ENCODE measurements at regions not wholly inside any gene's neighbourhood (a gene's known extent, or its start where the extent isn't known, plus 50 kb on each side); places are given as distances from the start of the nearest gene placed in this dataset.
A peak's percentile ranks its signal among the peaks of the same experiment; 100 is the strongest.

DNA sequence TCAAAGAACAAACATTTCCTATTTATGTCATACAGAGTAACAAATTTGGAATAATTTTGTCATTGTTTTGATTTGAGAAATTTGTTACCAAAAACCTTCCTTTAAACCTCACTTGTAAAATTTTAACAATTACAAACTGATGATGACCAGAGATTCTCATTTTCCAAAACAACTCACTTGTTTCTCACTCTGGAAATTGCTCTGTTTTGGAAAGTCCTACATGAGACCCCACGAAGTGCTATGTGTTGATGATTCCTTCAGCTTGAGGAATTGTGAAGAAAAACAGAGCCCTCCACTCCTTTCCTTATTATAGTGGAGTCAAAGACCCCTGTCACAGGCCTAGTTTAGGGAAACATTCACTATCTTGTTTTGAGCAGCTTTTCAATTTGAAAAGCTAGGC is 157.6 kb upstream of the RASGRP1 start:
- Mint-ChIP-seq H3K36me3 (ENCODE audit: low read depth) (no peaks in the 10 kb centered on the region), H3K27me3 (peaks cover 12% of the 10 kb centered on the region)
- ATAC-seq: no peak

GRCh38 chr15:38724827-38725226 is 160.2 kb upstream of the RASGRP1 start:
- Mint-ChIP-seq H3K4me3 (no peak overlapping the region), H3K27ac (no peak overlapping the region)

More for the DNA sequence above, 157.6 kb upstream of the RASGRP1 start:
- no peak for DNase-seq
- peaks cover 3% of the 10 kb centered on the region for H3K4me1 Mint-ChIP-seq
- H3K27ac Mint-ChIP-seq: peak overlapping the region; percentile 60
- no peaks in the 10 kb centered on the region for H3K9me3 ChIP-seq (ENCODE audit: control insufficient read depth, low read length, poor library complexity, severe bottlenecking)
- H3K4me3 Mint-ChIP-seq: no peak overlapping the region

DNA sequence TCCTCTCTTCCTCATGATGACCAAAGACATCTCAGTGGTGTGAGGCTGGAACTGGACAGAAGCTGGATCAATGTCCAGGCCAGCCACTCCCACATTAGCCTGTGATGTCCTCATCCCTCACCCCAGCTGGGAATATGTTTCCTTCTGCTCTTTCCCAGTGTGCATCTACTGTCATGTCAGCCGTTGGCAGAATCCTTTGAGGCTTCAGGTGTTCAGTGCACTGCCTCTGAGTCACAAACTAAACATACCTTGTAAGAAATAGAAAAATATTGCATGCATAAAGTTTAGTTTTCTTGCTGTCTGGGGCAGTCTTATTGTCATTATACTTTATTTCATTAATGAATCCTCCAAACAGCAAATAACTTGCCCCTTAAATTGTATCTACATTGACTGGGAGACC is 161.6 kb upstream of the RASGRP1 start:
- H3K27ac Mint-ChIP-seq: no peak overlapping the region
- peaks cover 23% of the 10 kb centered on the region for H3K27me3 Mint-ChIP-seq
- ATAC-seq (no peak), DNase-seq (no peak)
- no peaks in the 10 kb centered on the region for H3K4me1 Mint-ChIP-seq
- no peak overlapping the region for H3K4me3 Mint-ChIP-seq
- H3K9me3 ChIP-seq (ENCODE audit: control insufficient read depth, low read length, poor library complexity, severe bottlenecking): no peaks in the 10 kb centered on the region
- no peaks in the 10 kb centered on the region for H3K36me3 Mint-ChIP-seq (ENCODE audit: low read depth)

More at GRCh38 chr15:38724827-38725226, 160.2 kb upstream of the RASGRP1 start:
- H3K9me3 ChIP-seq (ENCODE audit: control insufficient read depth, low read length, poor library complexity, severe bottlenecking): no peaks in the 10 kb centered on the region
- Mint-ChIP-seq H3K36me3 (ENCODE audit: low read depth) (no peaks in the 10 kb centered on the region), H3K4me1 (peaks cover 3% of the 10 kb centered on the region), H3K27me3 (peaks cover 21% of the 10 kb centered on the region)
- no peak for DNase-seq
- ATAC-seq: no peak

GRCh38 chr15:38733331-38733730 is 168.7 kb upstream of the RASGRP1 start:
- no peaks in the 10 kb centered on the region for H3K4me1 Mint-ChIP-seq
- ATAC-seq: no peak

GRCh38 chr15:38740206-38740605 is 175.6 kb upstream of the RASGRP1 start:
- no peaks in the 10 kb centered on the region for H3K9me3 ChIP-seq (ENCODE audit: control insufficient read depth, low read length, poor library complexity, severe bottlenecking)
- no peak for DNase-seq
- H3K36me3 Mint-ChIP-seq (ENCODE audit: low read depth): no peaks in the 10 kb centered on the region

More at GRCh38 chr15:38733331-38733730, 168.7 kb upstream of the RASGRP1 start:
- Mint-ChIP-seq H3K27me3 (peaks cover 12% of the 10 kb centered on the region), H3K27ac (no peak overlapping the region), H3K36me3 (ENCODE audit: low read depth) (peaks cover 2% of the 10 kb centered on the region), H3K4me3 (no peak overlapping the region)
- DNase-seq: no peak
- H3K9me3 ChIP-seq (ENCODE audit: control insufficient read depth, low read length, poor library complexity, severe bottlenecking): no peaks in the 10 kb centered on the region

GRCh38 chr15:38743147-38743546 is 178.5 kb upstream of the RASGRP1 start:
- H3K4me1 Mint-ChIP-seq: no peaks in the 10 kb centered on the region
- no peak overlapping the region for H3K27ac Mint-ChIP-seq
- H3K27me3 Mint-ChIP-seq: peaks cover 18% of the 10 kb centered on the region
- H3K36me3 Mint-ChIP-seq (ENCODE audit: low read depth): no peaks in the 10 kb centered on the region
- H3K4me3 Mint-ChIP-seq: no peak overlapping the region
- no peaks in the 10 kb centered on the region for H3K9me3 ChIP-seq (ENCODE audit: control insufficient read depth, low read length, poor library complexity, severe bottlenecking)
- DNase-seq (no peak), ATAC-seq (no peak)

More at GRCh38 chr15:38740206-38740605, 175.6 kb upstream of the RASGRP1 start:
- H3K27ac Mint-ChIP-seq: no peak overlapping the region
- H3K4me1 Mint-ChIP-seq: no peaks in the 10 kb centered on the region
- no peak overlapping the region for H3K4me3 Mint-ChIP-seq
- peaks cover 11% of the 10 kb centered on the region for H3K27me3 Mint-ChIP-seq
- no peak for ATAC-seq

- DNase-seq (no peak), ATAC-seq (no peak)
- no peak overlapping the region for H3K4me3 Mint-ChIP-seq
- peaks cover 18% of the 10 kb centered on the region for H3K27me3 Mint-ChIP-seq
- peak overlapping the region; percentile 9 for H3K27ac Mint-ChIP-seq
- H3K9me3 ChIP-seq (ENCODE audit: control insufficient read depth, low read length, poor library complexity, severe bottlenecking): no peaks in the 10 kb centered on the region
- no peaks in the 10 kb centered on the region for H3K4me1 Mint-ChIP-seq
- H3K36me3 Mint-ChIP-seq (ENCODE audit: low read depth): no peaks in the 10 kb centered on the region
These were observed 180.5 kb upstream of the RASGRP1 start for GRCh38 chr15:38745126-38745525.

- no peaks in the 10 kb centered on the region for H3K4me1 Mint-ChIP-seq
- H3K27me3 Mint-ChIP-seq: peaks cover 20% of the 10 kb centered on the region
- no peak for DNase-seq
- H3K9me3 ChIP-seq (ENCODE audit: control insufficient read depth, low read length, poor library complexity, severe bottlenecking): no peaks in the 10 kb centered on the region
- H3K4me3 Mint-ChIP-seq: no peak overlapping the region
- no peak for ATAC-seq
- H3K36me3 Mint-ChIP-seq (ENCODE audit: low read depth): no peaks in the 10 kb centered on the region
- no peak overlapping the region for H3K27ac Mint-ChIP-seq
These were observed 181.0 kb upstream of the RASGRP1 start for GRCh38 chr15:38745626-38746025.

- Mint-ChIP-seq H3K27ac (no peak overlapping the region), H3K36me3 (ENCODE audit: low read depth) (no peaks in the 10 kb centered on the region), H3K4me1 (no peaks in the 10 kb centered on the region), H3K27me3 (peaks cover 25% of the 10 kb centered on the region), H3K4me3 (no peak overlapping the region)
- no peaks in the 10 kb centered on the region for H3K9me3 ChIP-seq (ENCODE audit: control insufficient read depth, low read length, poor library complexity, severe bottlenecking)
- DNase-seq: no peak
- no peak for ATAC-seq
These were observed 181.6 kb upstream of the RASGRP1 start for GRCh38 chr15:38746211-38746610.

DNA sequence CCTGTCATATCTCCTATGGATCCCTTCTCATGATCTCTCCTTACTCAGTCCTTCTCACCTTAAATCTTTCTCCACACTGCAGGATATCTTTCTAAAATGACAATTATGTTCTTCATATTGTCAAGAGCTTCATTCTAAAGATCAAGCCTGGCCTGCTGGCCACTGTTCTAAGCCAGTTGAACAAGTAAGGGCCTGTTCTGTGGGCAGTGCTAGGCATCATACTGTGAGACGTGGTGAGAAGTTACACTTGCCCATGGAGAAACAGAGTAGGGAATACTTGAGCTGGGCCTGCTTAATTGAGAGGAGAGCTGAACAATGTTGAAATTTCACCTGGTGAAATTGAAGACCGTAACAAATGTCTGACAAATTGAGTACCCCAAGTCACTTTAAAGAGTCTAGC is 184.1 kb upstream of the RASGRP1 start:
- no peak for DNase-seq
- H3K27me3 Mint-ChIP-seq: peaks cover 32% of the 10 kb centered on the region
- H3K36me3 Mint-ChIP-seq (ENCODE audit: low read depth): no peaks in the 10 kb centered on the region
- no peak overlapping the region for H3K4me3 Mint-ChIP-seq
- no peak for ATAC-seq
- H3K4me1 Mint-ChIP-seq: no peaks in the 10 kb centered on the region
- no peak overlapping the region for H3K27ac Mint-ChIP-seq
- H3K9me3 ChIP-seq (ENCODE audit: control insufficient read depth, low read length, poor library complexity, severe bottlenecking): no peaks in the 10 kb centered on the region

- no peak overlapping the region for H3K27ac Mint-ChIP-seq
- no peaks in the 10 kb centered on the region for H3K9me3 ChIP-seq (ENCODE audit: control insufficient read depth, low read length, poor library complexity, severe bottlenecking)
- peaks cover 5% of the 10 kb centered on the region for H3K4me1 Mint-ChIP-seq
- no peak for ATAC-seq
- H3K36me3 Mint-ChIP-seq (ENCODE audit: low read depth): peaks cover 2% of the 10 kb centered on the region
- H3K27me3 Mint-ChIP-seq: peaks cover 39% of the 10 kb centered on the region
- no peak overlapping the region for H3K4me3 Mint-ChIP-seq
- no peak for DNase-seq
These were observed 186.2 kb upstream of the RASGRP1 start for GRCh38 chr15:38750786-38751185.

DNA sequence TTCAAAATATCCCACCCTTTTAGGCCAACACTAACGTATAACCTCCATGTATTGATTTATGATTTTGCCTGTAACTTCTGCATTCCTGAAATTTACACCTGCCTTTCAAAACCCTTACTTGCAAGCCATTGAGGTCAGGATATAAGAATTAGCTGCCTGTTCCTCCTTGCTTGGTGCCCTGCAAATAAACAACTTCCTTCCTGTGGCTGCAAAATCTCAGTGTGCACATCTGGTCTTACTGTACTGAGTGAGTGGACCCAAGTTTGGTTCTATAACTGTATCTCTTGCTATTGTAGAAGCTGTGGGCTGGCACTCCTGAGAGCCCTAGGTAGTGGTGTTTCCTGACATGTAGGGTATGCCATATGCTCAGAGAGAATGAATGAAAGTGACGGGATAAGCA is 191.1 kb upstream of the RASGRP1 start:
- DNase-seq: no peak
- Mint-ChIP-seq H3K27me3 (peaks cover 48% of the 10 kb centered on the region), H3K36me3 (ENCODE audit: low read depth) (peaks cover 2% of the 10 kb centered on the region), H3K4me3 (no peak overlapping the region), H3K27ac (no peak overlapping the region), H3K4me1 (peaks cover 5% of the 10 kb centered on the region)
- ATAC-seq: no peak
- no peaks in the 10 kb centered on the region for H3K9me3 ChIP-seq (ENCODE audit: control insufficient read depth, low read length, poor library complexity, severe bottlenecking)

DNA sequence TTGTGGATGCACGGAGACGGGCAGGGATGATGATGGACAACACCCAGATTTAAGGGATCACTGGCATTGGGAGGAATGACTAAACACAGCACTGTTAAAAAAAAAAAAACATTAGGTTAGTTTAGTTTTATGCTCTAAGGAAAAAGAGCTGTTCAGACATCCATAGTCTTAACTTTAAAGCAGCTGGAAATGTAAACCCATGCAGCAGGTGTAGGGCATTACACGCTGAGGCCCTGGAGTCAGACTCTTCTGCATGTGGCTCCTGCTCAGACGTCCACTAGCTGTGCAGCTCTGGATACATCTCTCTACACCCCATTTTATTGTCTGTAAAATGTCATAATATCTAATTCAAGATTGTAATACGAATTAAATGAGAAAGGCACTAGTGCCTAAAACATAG is 191.8 kb upstream of the RASGRP1 start:
- peaks cover 42% of the 10 kb centered on the region for H3K27me3 Mint-ChIP-seq
- H3K9me3 ChIP-seq (ENCODE audit: control insufficient read depth, low read length, poor library complexity, severe bottlenecking): no peaks in the 10 kb centered on the region
- H3K27ac Mint-ChIP-seq: no peak overlapping the region
- H3K36me3 Mint-ChIP-seq (ENCODE audit: low read depth): peaks cover 2% of the 10 kb centered on the region
- ATAC-seq (no peak), DNase-seq (no peak)
- H3K4me1 Mint-ChIP-seq: peaks cover 5% of the 10 kb centered on the region
- no peak overlapping the region for H3K4me3 Mint-ChIP-seq

GRCh38 chr15:38758043-38758442 is 193.4 kb upstream of the RASGRP1 start:
- H3K9me3 ChIP-seq (ENCODE audit: control insufficient read depth, low read length, poor library complexity, severe bottlenecking): no peaks in the 10 kb centered on the region
- no peak overlapping the region for H3K27ac Mint-ChIP-seq
- H3K27me3 Mint-ChIP-seq: peaks cover 44% of the 10 kb centered on the region
- DNase-seq (no peak), ATAC-seq (no peak)
- H3K4me1 Mint-ChIP-seq: peaks cover 5% of the 10 kb centered on the region
- no peak overlapping the region for H3K4me3 Mint-ChIP-seq
- H3K36me3 Mint-ChIP-seq (ENCODE audit: low read depth): peaks cover 2% of the 10 kb centered on the region
